ENCODE measurements at regions not wholly inside any gene's neighbourhood (a gene's known extent, or its start where the extent isn't known, plus 50 kb on each side); places are given as distances from the start of the nearest gene placed in this dataset.

DNA sequence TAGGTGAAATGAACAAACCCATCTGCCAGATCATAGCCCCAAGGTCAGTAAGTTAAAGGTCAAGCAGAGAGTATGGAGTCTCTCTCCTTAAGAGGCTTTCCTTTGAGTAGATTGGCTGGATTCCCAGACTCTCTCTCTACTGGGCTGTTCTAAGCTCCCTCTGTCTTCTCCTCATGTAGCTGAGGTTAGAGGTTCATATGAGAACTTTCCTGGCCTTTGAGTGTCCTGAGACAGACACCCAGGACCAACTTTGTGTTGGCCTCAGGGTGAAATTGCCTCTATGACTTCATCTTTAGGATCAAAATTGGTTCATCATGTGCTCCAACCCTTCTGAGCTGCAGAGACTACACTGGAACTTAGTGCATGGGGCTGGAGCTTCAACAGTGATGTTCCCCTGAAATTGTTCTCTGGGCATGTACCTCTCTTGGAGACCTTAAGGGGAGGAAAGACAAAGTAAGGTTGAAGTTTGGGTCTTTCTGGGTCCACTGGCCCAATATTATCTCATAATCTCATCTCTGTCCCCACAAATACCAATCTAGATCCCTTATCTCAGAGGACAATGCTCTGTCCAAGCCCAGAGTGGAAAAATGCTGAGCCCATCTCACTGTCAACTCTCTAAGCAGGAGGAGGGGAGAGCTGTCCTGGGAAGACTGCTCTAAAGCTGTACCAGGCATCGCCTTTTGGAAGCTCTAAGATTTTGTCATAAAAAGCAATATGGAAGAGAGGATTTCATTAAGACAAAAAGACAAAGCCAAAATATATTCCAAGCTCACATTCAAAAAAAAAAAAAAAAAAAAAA is 177.3 kb upstream of the ARL4C start:
- no peak for DNase-seq

DNA sequence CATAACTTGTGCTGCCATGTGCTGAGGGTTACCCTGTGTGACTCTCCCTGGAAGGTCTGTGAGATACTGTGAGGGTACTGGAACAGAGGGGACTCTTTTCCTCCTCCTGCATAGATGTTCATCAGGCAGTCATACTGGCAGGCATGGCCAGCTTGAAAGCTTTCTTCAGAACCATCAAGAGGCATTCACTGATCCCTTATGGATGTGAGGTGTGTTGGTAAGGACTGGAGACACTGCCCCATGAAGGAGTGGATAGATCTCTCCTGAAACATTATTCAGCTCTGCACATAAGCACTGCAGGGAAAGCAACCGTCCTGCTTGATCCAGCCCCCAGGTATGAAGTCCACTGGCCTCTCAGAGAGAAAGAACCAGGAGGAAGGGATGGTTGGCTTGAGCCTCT is 176.6 kb upstream of the ARL4C start:
- no peak for DNase-seq

DNA sequence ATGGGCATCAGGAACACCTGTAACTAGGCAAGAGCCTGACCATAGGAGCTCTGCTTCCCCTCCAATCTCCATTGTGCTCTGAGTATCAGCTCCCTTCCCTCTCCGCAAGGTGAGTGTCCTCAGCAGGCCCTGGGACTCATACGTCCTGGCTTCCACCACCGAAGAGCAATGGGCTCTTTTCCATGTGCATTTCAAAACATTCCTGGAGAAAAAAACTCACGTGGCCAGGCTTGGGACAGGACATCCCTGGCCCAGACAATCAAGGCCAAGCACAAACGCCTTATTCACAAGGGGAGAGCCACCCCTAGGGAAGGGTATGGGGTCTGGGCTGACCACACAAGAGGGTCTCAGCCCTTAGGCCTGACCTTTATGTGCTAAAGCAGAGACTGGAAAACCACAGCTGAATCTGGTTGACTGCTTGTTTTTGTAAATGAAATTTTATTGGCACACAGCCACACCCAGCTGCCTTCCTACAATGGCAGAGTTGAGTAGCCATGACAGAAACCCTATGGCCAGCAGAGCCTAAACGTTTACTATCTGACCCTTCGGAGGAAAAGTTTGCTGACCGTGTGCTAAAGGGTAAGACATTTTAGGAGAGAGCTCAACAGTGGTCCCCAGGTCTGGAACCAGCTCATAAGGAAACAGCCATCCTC is 175.7 kb upstream of the ARL4C start:
- DNase-seq, result no peak

DNA sequence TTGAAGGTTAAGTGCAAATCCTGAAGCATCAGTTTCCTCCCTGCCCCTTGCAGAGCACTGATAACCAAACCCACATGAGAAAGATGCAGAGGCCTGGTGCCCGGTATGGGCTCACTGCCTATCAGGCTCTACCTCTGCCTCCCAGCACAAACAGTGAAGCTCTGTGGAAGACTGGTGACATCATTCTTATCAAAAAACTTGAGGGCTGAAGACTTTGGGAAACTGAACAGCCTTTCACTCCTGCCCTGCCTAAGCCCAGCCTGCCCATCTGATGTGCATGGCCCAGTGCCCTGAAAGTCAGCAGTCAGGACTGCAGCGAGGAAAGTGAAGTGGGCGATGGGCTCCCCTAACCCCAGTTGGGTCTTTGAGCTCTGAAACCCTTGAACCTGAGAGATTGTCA is 174.8 kb upstream of the ARL4C start:
- DNase-seq, result no peak

DNA sequence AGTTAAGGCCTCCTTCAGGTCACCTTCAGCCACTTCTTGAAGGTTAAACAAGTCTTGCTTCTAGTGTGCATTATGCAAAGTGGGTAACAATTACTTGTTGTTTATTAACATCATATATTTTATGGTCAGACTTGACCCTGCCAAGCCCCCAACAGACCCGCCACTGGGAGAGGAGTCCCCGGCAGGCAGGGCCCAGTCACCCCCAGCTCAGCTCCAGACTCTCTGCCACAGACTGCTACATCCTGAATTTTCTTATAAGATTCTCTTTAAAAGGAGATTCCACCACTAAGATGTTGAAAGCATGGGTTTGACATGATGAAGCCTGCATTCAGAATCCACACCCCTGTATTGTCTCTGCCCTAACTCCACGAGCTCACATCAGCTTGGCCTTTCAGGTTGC is 174.3 kb upstream of the ARL4C start:
- DNase-seq, result no peak

DNA sequence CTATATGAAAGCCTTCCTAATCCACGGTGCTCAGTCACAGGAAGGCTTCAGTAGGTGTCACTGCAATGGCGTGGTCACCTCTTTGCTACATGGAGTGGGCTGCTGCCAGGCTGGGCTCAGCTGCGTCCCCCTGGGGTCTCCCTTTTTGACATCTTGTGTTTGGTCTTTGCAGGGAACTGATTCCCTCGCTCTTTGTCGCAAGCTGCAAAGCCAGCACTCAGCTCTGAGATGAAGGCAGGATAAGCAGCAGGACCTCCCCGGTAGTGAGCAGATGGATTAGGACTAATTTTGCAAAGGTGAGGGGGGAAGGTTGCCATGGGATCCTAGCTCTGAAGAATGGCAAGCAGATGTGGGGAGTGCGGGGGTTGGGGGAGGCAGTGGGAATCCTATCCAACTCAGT is 173.9 kb upstream of the ARL4C start:
- no peak for DNase-seq

DNA sequence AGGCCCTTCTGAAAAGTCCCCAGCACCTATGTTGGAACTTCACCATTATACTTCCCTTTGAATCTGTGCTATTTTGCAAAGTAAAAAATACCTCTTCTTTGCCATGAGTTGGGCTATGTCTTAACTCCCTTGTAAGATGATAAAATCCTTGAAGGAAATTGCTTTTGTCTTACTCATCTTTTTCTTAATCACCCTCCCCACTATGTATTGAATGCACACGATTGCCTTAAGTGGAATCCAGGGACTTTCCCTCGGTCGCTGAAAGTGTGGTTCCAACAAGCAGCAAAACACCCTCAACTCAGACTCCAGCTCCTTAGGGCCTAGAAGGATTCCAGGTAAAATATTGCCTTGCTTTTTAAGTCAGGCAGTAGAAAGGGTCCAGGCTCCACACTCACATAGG is 173.2 kb upstream of the ARL4C start:
- DNase-seq, result no peak

DNA sequence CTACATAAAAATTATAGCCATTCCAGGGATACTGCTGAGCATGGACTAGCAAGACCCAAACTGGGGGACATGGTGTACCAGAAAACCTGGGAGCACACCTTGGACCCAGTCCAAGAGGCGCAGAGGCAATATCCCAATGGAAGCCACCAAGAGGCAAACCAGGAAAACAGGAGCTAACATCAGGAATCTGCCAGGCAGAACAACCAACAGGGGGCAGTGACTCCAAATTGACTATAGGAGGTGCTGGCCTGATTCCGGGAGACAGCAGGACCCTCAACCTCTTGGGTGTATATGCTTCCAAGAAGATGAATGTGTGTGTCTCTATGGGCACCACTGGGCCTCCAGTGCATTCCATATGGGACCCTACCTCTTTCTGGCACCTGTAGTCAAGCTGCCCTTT is 172.7 kb upstream of the ARL4C start:
- DNase-seq, result no peak

DNA sequence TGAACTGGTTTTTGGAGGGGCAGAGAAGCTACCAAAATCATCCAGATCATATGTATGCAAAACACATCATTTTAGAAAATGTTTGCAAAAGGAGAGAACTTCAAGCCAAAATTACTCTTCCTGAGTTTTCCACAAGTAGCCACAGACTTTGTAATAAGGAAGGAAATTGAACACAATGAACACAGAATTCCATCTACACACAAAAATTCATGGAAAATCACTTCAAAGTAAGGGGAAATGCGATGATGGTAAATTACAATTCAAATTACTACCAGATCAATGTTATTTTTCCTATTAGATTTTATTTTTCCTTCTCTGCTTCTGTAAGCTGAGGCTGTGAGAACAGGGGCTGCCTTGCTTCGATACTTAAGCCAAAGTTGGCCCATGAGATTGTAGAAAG is 172.1 kb upstream of the ARL4C start:
- DNase-seq, result no peak

DNA sequence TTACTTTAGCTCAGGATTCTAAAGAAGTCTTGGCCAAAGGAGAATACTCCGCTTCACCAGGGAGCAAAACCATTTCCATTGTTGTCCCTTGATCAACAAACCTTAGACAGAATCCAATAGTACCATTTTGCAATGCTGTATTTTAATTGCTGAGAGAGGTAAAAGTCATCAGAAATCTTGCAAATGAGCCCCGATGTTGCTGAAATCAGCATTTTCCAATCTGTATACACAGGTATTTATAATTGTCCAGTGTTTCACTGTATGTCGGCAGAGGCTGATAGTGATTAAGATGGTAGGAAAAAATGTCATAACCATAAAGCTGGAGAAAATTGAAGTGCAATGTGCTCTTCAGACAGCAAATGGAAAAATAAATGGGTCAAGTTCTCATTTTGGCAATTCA is 170.0 kb upstream of the ARL4C start:
- DNase-seq, result no peak

DNA sequence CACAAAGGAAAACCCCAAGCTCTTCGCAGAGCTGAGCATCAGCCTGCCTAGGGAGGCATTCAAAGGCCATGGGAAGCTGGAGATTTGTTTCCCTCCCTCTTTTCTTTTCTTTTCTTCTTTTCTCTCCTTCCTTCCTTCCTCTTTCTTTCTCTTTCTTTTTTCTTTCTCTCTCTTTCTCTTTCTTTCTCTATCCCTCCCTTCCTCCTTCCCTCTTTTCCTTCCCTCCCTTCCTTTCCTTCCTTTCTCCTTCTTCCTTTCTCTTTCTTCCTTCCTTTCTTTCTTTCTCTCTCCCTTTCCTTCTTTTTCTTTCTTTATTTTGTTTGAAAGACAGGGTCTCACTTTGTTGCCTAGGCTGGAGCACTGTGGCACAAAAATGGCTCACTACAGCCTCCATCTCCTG is 168.4 kb upstream of the ARL4C start:
- DNase-seq, result no peak

DNA sequence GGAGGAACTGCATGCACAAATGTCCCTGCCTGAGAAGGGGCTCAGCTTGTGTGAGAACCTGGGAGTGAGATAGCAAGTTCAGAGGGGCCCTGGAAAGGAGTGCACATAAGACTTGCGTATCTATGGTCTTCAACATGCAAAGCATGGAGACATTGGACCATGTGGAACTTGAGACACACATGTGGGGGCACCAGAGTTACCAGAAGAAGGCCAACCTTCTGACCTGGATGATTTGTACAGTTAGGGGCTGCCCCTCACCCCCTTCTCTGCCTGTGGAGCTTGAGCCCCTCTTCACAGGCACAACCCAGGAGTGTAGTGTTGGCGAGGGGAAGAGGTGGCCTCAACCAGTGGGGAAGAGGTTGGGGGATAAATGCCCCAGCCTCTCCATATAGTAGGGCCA is 165.0 kb upstream of the ARL4C start:
- DNase-seq, result no peak

DNA sequence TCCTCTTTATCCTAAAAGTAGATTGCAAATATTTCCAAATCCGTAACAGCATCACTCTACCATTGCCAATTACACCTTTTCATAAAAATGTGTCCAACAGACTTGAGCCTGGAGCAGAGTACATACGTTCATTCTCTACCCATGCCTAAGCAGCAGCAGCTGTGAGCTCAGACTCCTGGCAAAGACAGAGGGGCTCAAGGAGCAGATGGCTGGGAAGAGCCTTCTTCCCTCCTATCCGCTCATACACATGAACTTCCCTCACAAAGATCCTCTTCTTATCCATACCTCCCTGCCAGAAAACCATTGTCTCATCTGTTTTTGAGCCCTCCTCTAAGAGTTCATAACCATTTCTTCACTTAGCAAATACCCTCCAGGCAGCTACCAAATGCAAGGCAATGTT is 164.3 kb upstream of the ARL4C start:
- DNase-seq, result no peak

DNA sequence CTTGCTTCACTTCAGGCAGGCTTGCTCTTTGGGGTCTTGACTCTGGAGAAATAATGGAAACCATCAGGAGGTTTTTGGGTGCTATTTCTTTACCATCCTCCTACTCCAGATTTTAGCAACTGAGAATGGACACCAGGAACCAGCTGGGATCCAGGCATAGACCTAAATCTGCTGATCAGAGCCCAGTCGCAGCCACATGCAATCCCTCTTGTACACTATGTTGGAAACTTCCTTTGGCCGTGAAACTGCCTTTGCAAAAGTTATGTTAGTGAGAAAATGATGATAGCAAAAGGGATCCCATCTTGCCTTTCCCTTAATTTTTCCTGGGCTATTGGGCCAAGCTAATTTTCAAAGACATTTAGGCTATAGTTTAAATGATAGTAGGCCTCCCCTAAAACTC is 158.8 kb upstream of the ARL4C start:
- DNase-seq, result no peak

DNA sequence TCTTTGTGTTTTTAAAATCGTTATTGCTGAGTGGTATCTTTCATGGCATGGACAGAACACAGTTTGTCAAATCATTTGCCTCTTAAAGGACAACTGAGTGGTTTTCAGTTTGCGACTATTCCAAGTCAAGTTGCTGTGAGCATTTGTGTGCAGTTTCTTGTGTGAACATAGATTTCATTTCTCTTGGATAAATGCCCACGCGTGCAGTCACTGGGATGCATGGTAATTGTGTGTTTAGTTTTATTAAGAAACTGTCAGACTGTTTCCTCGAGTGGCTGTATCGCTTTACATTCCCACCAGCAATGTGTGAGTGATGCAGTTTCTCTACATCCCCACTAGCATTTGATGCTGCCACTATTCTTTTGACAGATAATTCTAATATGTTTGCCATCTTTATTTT is 154.0 kb upstream of the ARL4C start:
- DNase-seq, result no peak

DNA sequence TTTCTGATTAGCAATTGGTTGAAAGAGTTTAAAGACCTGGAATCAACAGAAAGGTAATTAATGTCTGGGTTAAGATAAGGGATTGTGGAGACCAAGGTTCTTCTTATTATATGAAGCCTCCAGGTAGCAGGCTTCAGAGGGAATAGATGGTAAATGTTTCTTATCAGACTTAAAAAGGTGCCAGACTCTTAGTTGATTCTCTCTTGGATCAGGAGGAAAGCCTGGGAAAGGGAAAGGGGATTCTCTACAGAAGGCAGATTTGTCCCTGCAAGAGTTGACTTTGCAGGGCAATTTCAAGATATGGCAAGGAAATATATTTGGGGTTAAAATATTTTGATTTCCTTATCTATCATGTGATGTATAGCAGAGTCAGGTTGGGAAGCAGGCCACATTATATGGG is 153.1 kb upstream of the ARL4C start:
- no peak for DNase-seq

DNA sequence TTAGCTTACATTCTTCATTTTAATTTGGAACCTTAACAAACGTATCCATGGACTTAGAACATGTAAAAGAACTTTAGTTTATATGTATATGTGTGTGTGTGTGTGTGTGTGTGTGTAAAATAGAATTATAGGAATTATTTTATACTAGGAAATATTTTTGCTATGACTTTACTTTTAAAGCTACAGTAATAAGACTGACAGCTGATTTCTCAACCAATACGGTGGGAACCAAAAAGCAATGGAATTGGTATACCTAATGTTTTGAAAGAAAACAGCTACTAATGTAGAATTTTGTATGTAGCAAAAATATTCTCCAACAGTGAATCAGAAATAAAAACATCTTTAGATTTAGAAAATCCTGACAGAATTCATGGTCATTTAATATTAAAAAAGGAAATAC is 146.5 kb upstream of the ARL4C start:
- no peak for DNase-seq

DNA sequence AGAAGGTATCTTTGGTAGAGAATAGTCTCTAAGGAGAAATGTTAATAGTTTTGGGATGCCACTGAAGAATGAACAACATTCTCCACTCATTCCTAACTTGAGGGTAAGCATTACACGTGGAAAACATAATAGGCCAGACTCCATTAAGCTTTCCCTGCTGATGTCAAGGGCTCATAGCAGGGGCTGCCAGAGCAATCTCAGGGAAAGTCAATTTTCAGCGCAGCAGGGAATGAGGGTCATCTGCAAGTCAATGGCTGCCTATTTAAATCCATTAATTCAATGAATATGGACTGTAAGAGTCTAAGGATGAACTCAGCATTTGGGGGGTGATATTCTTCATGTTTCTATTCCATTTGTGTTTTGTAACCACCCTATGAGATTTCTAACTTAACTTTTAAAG is 144.2 kb upstream of the ARL4C start:
- DNase-seq, result no peak

DNA sequence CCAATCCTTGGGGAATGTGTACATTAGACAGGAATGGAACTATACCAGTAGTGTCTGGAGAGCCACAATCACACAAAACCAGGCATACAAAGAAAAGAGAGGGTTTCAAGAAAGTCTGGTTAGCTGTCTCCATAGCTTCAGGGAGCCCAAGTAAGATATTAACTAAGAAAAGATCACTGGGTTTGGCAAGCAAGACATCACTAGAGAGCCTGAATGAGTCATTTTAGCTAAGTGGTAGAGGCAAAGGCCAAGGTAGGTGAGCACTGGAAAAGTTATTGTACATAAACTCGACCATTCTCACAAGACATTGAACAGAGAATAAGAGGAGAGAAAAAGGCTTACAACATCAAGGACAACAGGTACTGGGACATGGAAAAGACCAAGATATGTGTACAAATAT is 143.8 kb upstream of the ARL4C start:
- DNase-seq, result no peak

DNA sequence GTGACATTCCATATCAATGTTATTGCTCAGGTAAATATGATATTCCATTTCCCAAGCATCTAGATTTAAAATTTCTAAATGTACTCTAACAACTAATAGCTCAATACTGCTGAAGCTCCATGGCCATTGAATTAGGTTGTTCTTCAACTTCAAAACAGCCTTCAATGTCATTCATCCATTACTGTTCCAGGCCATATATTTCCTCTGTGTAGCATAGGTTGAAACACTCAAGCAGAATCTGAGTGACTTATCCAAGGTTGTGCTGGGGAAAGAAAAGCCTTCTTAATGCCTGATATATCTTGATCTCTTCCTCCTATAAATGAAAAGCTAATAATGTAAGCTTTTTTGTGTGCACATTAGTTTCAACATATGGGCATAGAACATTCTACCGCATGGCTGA is 142.1 kb upstream of the ARL4C start:
- DNase-seq, result no peak

DNA sequence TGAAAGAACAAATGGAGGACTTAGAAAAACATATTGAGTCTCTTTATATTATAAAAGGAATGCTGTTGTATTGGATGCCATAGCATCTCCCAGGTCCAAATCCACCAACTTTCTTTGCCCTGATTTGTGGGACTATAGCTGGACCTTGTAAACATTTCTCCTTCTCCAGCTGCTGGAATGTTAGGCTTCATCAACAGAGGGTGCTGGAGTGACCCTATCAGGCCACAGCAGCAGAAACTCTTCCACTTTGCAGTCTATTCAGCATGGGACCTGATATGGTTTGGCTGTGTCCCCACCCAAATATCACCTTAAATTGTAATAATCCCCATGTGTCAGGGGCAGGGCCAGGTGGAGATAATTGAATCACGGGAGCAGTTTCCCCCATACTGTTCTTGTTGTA is 138.4 kb upstream of the ARL4C start:
- no peak for DNase-seq

DNA sequence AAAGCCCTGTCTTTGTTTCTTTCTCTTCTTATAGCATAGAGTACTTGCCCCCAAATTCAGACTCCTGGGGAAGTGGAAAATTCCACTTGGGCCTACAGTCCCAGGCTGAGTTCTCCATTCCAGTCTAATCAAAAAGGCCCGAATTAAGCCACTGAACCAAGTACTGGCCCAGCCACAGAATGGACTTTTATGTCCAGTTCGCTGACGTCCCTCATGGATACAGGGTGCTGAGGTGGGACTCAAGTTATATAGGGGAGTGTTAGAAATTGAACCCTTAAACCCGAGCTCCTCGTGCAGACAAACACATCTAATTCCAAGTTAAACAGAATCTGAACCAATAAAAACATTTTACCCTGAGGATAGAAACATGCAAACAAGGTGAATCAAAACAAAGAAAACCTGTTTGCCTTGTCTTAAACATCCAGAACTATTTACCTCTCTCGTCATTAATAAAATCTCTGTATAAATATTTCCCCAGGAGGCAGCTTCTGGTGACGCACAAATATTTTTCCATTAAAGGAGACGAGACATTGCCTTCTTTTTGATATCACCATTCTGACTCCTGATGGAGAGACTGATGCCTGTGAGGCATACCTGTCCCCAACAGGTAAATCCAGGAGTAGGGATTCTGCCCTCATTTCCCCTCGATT is 136.8 kb upstream of the ARL4C start:
- DNase-seq, result no peak

DNA sequence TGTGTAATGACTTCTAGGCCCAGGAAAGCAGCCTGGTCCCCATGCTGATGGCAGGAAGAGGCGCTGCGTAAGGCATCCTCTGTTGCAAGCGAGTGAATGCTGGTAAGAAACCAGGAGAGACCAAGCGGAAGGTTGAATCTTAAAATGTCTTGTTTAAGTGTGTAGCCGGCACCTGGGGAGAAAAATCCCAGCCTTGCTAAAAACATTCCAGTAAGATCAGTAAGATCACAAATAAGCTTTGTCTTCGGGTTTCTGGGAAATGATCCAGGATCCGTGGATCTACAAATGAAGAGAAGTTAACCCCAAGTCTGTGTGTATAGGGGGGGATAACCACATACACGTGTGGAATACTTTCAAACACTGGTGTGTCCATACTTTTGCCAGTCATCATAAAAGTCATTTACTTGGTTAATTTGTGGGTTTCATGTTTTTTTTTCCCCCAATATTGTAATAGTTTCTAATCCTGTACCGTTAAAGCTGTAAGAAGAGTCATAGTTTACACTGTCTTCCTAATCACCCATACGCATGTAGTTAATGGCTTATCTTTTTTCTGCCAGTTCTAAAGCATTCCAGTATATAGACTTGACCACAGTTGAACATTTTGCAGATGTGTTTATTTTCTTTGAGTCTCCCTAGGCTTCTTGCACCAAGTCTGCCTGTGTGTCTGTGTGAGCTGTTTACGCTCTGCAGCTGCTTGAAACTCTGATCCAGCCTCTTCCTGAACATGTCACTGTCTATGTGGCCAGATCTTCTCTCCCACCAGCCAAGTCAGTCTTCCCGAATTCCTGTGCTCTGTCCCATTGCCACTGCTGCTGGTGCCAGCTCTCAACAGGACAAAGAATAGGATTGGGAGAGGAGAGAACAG is 135.9 kb upstream of the ARL4C start:
- DNase-seq, result no peak

Measured in NCI-H2227 treated with DMSO at 0.1 percent for 48 hours (cell line).